NB4 (cell line): ENCODE measurements at regions not wholly inside any gene's neighbourhood (a gene's known extent, or its start where the extent isn't known, plus 50 kb on each side); places are given as distances from the start of the nearest gene placed in this dataset.
A peak's percentile ranks its signal among the peaks of the same experiment; 100 is the strongest.

Experiments used
- DNase-seq: peaks from one replicate; pipeline ENCODE4 v3.0.0; 2010; ENCODE audit warnings: low read depth
- H3K4me3 ChIP-seq: one replicate; pipeline ENCODE4 v1.5.1; 2011; ENCODE audit warnings: mild to moderate bottlenecking, low read depth, low read length, moderate library complexity
- MYC ChIP-seq: IDR thresholded peaks from 2 replicates; pipeline ENCODE4 v1.6.1; 2011; ENCODE audit warnings: low read depth, low read length
- POLR2A ChIP-seq: IDR thresholded peaks from 2 replicates; pipeline ENCODE4 v1.6.1; 2011; ENCODE audit warnings: mild to moderate bottlenecking; ENCODE audit not compliant: insufficient read length; ENCODE audit errors: extremely low read depth
- TF ChIP-seq, protein P1 (sequence below): IDR thresholded peaks from one replicate; pipeline ENCODE4 v1.5.1; 2012; ENCODE audit warnings: low read depth, low read length
- TF ChIP-seq, protein P2 (sequence below): IDR thresholded peaks from 2 replicates; pipeline ENCODE4 v1.6.1; 2011; ENCODE audit warnings: low read depth, low read length

DNA sequence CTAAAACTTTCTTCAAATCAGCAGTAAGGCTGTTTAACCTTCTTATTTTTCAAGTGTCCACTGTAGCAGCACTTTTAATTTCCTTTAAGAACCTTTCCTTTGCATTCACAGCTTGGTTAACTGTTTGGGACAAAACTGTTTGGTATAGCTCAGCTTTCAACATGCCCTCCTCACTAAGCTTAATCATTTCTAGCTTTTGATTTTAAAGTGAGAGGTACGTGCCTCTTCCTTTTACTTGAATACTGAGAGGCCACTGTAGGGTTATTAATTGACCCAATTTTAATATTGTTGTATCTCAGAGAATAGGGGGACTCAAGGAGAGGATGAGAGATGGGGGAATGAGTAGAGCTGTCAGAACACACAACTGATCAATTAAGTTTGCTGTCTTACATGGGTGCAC lies 129.5 kb upstream of the MMS22L start:
- H3K4me3 ChIP-seq = no peak overlapping the region
- no peak for DNase-seq
- TF ChIP-seq, protein P1, sequence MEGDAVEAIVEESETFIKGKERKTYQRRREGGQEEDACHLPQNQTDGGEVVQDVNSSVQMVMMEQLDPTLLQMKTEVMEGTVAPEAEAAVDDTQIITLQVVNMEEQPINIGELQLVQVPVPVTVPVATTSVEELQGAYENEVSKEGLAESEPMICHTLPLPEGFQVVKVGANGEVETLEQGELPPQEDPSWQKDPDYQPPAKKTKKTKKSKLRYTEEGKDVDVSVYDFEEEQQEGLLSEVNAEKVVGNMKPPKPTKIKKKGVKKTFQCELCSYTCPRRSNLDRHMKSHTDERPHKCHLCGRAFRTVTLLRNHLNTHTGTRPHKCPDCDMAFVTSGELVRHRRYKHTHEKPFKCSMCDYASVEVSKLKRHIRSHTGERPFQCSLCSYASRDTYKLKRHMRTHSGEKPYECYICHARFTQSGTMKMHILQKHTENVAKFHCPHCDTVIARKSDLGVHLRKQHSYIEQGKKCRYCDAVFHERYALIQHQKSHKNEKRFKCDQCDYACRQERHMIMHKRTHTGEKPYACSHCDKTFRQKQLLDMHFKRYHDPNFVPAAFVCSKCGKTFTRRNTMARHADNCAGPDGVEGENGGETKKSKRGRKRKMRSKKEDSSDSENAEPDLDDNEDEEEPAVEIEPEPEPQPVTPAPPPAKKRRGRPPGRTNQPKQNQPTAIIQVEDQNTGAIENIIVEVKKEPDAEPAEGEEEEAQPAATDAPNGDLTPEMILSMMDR = no peak
- no peak for TF ChIP-seq POLR2A
- TF ChIP-seq, protein P2, sequence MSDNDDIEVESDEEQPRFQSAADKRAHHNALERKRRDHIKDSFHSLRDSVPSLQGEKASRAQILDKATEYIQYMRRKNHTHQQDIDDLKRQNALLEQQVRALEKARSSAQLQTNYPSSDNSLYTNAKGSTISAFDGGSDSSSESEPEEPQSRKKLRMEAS = no peak

DNA sequence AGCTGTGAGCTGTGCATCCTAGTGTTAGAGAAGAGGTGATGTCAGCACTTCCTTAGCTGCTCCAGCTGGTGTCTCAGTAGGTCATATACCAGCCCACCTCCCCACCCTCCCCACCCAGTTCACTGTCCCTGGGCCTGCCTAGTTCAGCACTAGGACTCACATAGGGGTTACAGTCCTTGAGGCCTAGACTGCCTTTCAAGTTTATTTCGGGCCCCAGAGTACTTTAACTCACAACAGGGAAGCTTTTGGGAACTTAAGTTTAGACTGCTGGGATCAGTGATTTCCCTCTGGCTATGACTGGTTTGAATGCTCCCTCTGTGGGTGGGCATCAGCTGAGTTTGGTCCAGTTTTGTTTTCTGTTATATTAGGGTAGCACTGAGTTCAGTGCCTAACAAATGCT lies 139.2 kb upstream of the MMS22L start:
- DNase-seq = no peak
- no peak overlapping the region for H3K4me3 ChIP-seq
- TF ChIP-seq, protein P1 = no peak
- TF ChIP-seq, protein P2 = no peak

DNA sequence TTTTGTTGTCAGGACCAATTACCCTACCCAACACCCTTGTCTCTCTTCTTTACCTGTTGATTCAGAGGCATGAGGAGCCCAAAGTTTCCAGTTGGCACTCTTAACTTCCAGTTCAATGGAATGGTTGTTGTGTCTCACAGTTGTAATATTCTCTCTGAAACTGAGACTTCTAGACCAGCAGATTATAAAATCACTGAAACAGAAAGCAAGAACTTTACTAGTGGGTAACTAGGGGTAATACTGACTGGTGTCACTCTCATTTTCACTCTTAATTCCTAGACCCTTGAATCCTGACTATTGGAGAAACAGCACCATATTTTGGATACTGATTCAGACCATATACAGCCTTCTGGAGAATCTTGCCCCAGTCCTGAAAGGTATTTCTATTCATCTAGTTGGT lies 140.2 kb upstream of the MMS22L start:
- H3K4me3 ChIP-seq = no peak overlapping the region
- TF ChIP-seq, protein P1 = no peak
- no peak for TF ChIP-seq MYC
- TF ChIP-seq, protein P2 = no peak
- no peak for TF ChIP-seq POLR2A
- DNase-seq = no peak

DNA sequence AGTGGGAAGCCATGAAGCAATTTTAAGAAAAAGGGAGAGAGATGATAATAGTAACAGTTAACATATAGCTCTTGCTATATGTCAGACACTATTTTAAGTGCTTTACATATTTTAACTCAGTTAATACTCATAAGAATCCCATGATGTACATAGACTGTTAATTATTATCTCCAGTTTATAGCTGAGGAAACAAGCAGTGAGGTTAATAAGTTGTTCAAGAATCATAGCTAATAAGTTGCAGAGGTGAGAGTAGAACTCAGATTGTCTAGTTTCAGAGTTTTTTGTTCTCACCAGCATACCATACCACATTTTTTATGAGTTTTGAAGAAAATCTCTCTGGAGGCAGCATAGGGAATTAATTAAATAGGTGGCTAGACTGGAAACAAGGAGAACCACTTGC lies 144.6 kb upstream of the MMS22L start:
- H3K4me3 ChIP-seq = no peak overlapping the region
- no peak for DNase-seq
- TF ChIP-seq, protein P2 = no peak
- TF ChIP-seq POLR2A (no peak), MYC (no peak)
- TF ChIP-seq, protein P1 = no peak

DNA sequence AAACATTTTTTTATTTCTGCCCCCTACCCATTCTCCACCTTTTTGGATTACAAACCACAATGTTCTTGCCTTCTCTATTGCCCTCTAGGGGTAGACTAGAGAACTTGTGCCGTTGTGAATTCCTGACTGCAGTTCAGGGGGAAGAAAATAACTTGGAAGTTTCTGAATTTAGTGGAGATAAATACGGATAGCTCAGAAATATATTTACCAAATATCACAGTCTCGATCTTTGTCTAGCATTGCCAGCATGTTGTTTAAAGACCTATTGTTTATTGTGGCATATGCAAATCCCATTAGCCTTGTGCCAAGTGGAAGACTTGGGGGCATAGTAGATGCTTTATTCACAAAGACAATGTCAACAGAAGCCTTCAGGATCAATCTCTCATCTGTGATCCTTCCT lies 154.1 kb upstream of the MMS22L start:
- no peak overlapping the region for H3K4me3 ChIP-seq
- TF ChIP-seq MYC (no peak), POLR2A (no peak)
- TF ChIP-seq, protein P2 = no peak
- TF ChIP-seq, protein P1 = peak; percentile 86
- peak; percentile 29 for DNase-seq

DNA sequence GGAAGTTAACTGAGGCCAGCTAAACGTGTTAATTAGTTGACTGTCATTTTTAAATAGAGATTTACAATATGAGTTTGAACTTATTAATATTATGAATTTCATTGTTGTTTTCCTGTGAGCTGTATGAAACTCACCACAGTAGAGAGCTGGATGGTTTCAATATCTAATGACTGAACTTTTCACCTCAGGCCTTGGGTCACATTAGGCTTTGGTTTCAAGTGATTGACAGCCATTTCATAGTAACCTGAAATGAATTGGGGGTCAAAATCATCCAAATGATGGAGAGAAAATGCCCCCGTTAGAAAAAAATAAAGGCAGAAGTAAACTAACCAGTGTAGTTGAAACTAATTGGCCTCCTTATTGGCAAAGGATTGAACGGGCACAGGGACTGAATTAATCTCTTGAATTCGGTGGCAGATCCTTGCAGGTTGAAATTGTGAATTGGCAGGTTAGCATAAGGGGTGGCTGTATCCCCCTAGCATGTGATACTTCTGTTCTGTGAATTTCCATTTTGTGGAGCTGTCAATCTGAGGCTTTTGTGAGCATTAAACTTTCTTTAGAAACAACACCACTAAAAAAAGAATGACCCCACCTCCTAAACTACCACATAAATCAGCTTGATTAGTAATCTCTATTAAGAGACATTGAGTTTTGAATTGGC lies 155.1 kb upstream of the MMS22L start:
- no peak overlapping the region for H3K4me3 ChIP-seq
- TF ChIP-seq MYC (no peak), POLR2A (no peak)
- TF ChIP-seq, protein P1 = no peak
- TF ChIP-seq, protein P2 = no peak
- no peak for DNase-seq
